ENCODE measurements at regions not wholly inside any gene's neighbourhood (a gene's known extent, or its start where the extent isn't known, plus 50 kb on each side); places are given as distances from the start of the nearest gene placed in this dataset.

GRCh38 chr6:88472851-88473525 lies 306.8 kb upstream of the CNR1 start:
- Histone ChIP-seq H3K4me3 (IDR thresholded peaks at IDR 0.05; ENCODE audit: insufficient read depth, low read depth, low read length) (no peak overlapping the region), H3K27ac (no peak overlapping the region), H2AFZ (ENCODE audit: low read depth) (no peak overlapping the region)

GRCh38 chr6:88459643-88460042 lies 293.5 kb upstream of the CNR1 start:
- Histone ChIP-seq H3K9ac (no peak overlapping the region), H3K27me3 (ENCODE audit: insufficient read depth, low read depth) (no peaks in the 10 kb centered on the region), H3K4me2 (no peak overlapping the region), H3K27ac (no peak overlapping the region), H3K4me1 (ENCODE audit: low read depth, poor library complexity, severe bottlenecking) (no peaks in the 10 kb centered on the region), H2AFZ (ENCODE audit: low read depth) (no peak overlapping the region), H3K36me3 (ENCODE audit: insufficient read depth) (no peaks in the 10 kb centered on the region), H4K20me1 (ENCODE audit: insufficient read depth) (no peaks in the 10 kb centered on the region), H3K4me3 (IDR thresholded peaks at IDR 0.05; ENCODE audit: insufficient read depth, low read depth, low read length) (no peak overlapping the region), H3K79me2 (ENCODE audit: insufficient read depth, low read depth) (no peaks in the 10 kb centered on the region)
- TF ChIP-seq CTCF (conservative IDR thresholded peaks at IDR 0.05; ENCODE audit: low read depth, low read length) = no peak

More at GRCh38 chr6:88472851-88473525, 306.8 kb upstream of the CNR1 start:
- H3K79me2 ChIP-seq (ENCODE audit: insufficient read depth, low read depth) = no peaks in the 10 kb centered on the region
- TF ChIP-seq CTCF (conservative IDR thresholded peaks at IDR 0.05; ENCODE audit: low read depth, low read length) = no peak
- no peaks in the 10 kb centered on the region for H3K4me1 ChIP-seq (ENCODE audit: low read depth, poor library complexity, severe bottlenecking)
- H3K9ac ChIP-seq = no peak overlapping the region
- no peak overlapping the region for H3K4me2 ChIP-seq
- no peaks in the 10 kb centered on the region for H4K20me1 ChIP-seq (ENCODE audit: insufficient read depth)
- no peaks in the 10 kb centered on the region for H3K27me3 ChIP-seq (ENCODE audit: insufficient read depth, low read depth)
- H3K36me3 ChIP-seq (ENCODE audit: insufficient read depth) = no peaks in the 10 kb centered on the region

GRCh38 chr6:88459189-88459588 lies 293.0 kb upstream of the CNR1 start:
- H3K27ac ChIP-seq = no peak overlapping the region
- H3K79me2 ChIP-seq (ENCODE audit: insufficient read depth, low read depth) = no peaks in the 10 kb centered on the region
- no peaks in the 10 kb centered on the region for H3K4me1 ChIP-seq (ENCODE audit: low read depth, poor library complexity, severe bottlenecking)
- no peak overlapping the region for H2AFZ ChIP-seq (ENCODE audit: low read depth)
- no peak overlapping the region for H3K9ac ChIP-seq
- H3K4me2 ChIP-seq = no peak overlapping the region
- no peaks in the 10 kb centered on the region for H3K36me3 ChIP-seq (ENCODE audit: insufficient read depth)
- no peaks in the 10 kb centered on the region for H4K20me1 ChIP-seq (ENCODE audit: insufficient read depth)
- H3K27me3 ChIP-seq (ENCODE audit: insufficient read depth, low read depth) = no peaks in the 10 kb centered on the region
- H3K4me3 ChIP-seq (IDR thresholded peaks at IDR 0.05; ENCODE audit: insufficient read depth, low read depth, low read length) = no peak overlapping the region
- no peak for TF ChIP-seq CTCF (conservative IDR thresholded peaks at IDR 0.05; ENCODE audit: low read depth, low read length)

- no peaks in the 10 kb centered on the region for H4K20me1 ChIP-seq (ENCODE audit: insufficient read depth)
- H3K27ac ChIP-seq = no peak overlapping the region
- no peak overlapping the region for H3K9ac ChIP-seq
- no peak overlapping the region for H3K4me2 ChIP-seq
- H2AFZ ChIP-seq (ENCODE audit: low read depth) = no peak overlapping the region
- H3K4me1 ChIP-seq (ENCODE audit: low read depth, poor library complexity, severe bottlenecking) = no peaks in the 10 kb centered on the region
- no peak overlapping the region for H3K4me3 ChIP-seq (IDR thresholded peaks at IDR 0.05; ENCODE audit: insufficient read depth, low read depth, low read length)
- H3K27me3 ChIP-seq (ENCODE audit: insufficient read depth, low read depth) = no peaks in the 10 kb centered on the region
- H3K36me3 ChIP-seq (ENCODE audit: insufficient read depth) = no peaks in the 10 kb centered on the region
- no peak for TF ChIP-seq CTCF (conservative IDR thresholded peaks at IDR 0.05; ENCODE audit: low read depth, low read length)
- no peaks in the 10 kb centered on the region for H3K79me2 ChIP-seq (ENCODE audit: insufficient read depth, low read depth)
Observed at GRCh38 chr6:88458662-88459061, 292.5 kb upstream of the CNR1 start.

All from KMS-11 (cell line).